ENCODE measurements at regions not wholly inside any gene's neighbourhood (a gene's known extent, or its start where the extent isn't known, plus 50 kb on each side); places are given as distances from the start of the nearest gene placed in this dataset.
"Not testable (repeated sequence)": the region's sequence is repeated elsewhere in the genome, so short reads cannot be mapped to it uniquely, and the experiment has no call there.

- no peak for DNase-seq
These were observed 1130.0 kb downstream of the STPG2 start for GRCh38 chr4:97013309-97013708.

GRCh38 chr4:97013711-97014110, 1129.6 kb downstream of the STPG2 start:
- no peak for DNase-seq

GRCh38 chr4:97015301-97015700, 1128.0 kb downstream of the STPG2 start:
- DNase-seq, result no peak

GRCh38 chr4:97016186-97016907, 1126.9 kb downstream of the STPG2 start:
- no peak for DNase-seq

- no peak for DNase-seq
These were observed 1115.4 kb downstream of the STPG2 start for GRCh38 chr4:97027728-97028410.

GRCh38 chr4:97028785-97029184, 1114.5 kb downstream of the STPG2 start:
- DNase-seq, result no peak

GRCh38 chr4:97037411-97038145, 1105.7 kb downstream of the STPG2 start:
- not testable (repeated sequence) for DNase-seq

GRCh38 chr4:97038146-97038516, 1105.1 kb downstream of the STPG2 start:
- no peak for DNase-seq

GRCh38 chr4:97072666-97073065, 1070.6 kb downstream of the STPG2 start:
- no peak for DNase-seq

- no peak for DNase-seq
These were observed 1070.1 kb downstream of the STPG2 start for GRCh38 chr4:97073194-97073593.

GRCh38 chr4:97074531-97074930, 1068.7 kb downstream of the STPG2 start:
- DNase-seq, result no peak

GRCh38 chr4:97081951-97082350, 1061.3 kb downstream of the STPG2 start:
- DNase-seq, result no peak

GRCh38 chr4:97097036-97097435, 1046.2 kb downstream of the STPG2 start:
- DNase-seq, result not testable (repeated sequence)

- DNase-seq, result not testable (repeated sequence)
These were observed 1042.1 kb downstream of the STPG2 start for GRCh38 chr4:97101171-97101570.

- DNase-seq, result no peak
These were observed 1040.0 kb downstream of the STPG2 start for GRCh38 chr4:97103252-97103651.

GRCh38 chr4:97104006-97104405, 1039.3 kb downstream of the STPG2 start:
- no peak for DNase-seq

- DNase-seq, result no peak
These were observed 1038.6 kb downstream of the STPG2 start for GRCh38 chr4:97104666-97105065.

- DNase-seq, result no peak
These were observed 1037.8 kb downstream of the STPG2 start for GRCh38 chr4:97105347-97106099.

- DNase-seq, result no peak
These were observed 1037.1 kb downstream of the STPG2 start for GRCh38 chr4:97106161-97106560.

GRCh38 chr4:97110506-97110905, 1032.8 kb downstream of the STPG2 start:
- no peak for DNase-seq

- no peak for DNase-seq
These were observed 1026.8 kb downstream of the STPG2 start for GRCh38 chr4:97116511-97116910.

GRCh38 chr4:97121493-97121892, 1021.8 kb downstream of the STPG2 start:
- no peak for DNase-seq

GRCh38 chr4:97123573-97123972, 1019.7 kb downstream of the STPG2 start:
- no peak for DNase-seq

Data from SW 1271 (cell line).